HepG2 (cell line): ENCODE measurements at regions not wholly inside any gene's neighbourhood (a gene's known extent, or its start where the extent isn't known, plus 50 kb on each side); places are given as distances from the start of the nearest gene placed in this dataset.

Experiments
- ATAC-seq: fragments of 200-7000 bp; cut with Tn5 transposase; 3 replicates; pipeline ENCODE4 v1.9.1; 2020; ENCODE audit warnings: mild to moderate bottlenecking, moderate library complexity
- BruUV-seq: library from RNA; stranded (reverse); fragments of 400-500 nt; replicated peaks from 2 replicates; lab custom pipeline; 2021; lab: Mats Ljungman, UMichigan
- CTCF ChIA-PET: fragments of 300-600 bp; formaldehyde crosslinking; extraction: SDS; loops from one replicate; lab custom pipeline; 2021; ENCODE audit warnings: low total read pairs, inconsistent platforms, low intra/inter-chr PET ratio; lab: Yijun Ruan, JAX
- POLR2A ChIA-PET: fragments of 350-600 bp; sonication (Branson Sonifier 250); formaldehyde crosslinking; loops from one replicate; lab custom pipeline; 2020; ENCODE audit warnings: antibody characterized with exemption, inconsistent platforms; lab: Yijun Ruan, JAX
- DNase-seq: peaks from one replicate; pipeline ENCODE4 v3.0.0-alpha.2; 2015; ENCODE audit warnings: low spot score
- FAIRE-seq: peaks from 3 replicates; lab custom pipeline; 2011; peaks lifted over from hg19 to GRCh38; lab: Jason Lieb, UNC
- H2AFZ ChIP-seq: one replicate; pipeline ENCODE4 v1.6.1; 2011; ENCODE audit warnings: low read length, inconsistent platforms
- H3K27ac ChIP-seq: fragments of 300-600 bp; 3 replicates; pipeline ENCODE4 v1.8.0; 2011; ENCODE audit warnings: mixed run types, mild to moderate bottlenecking, mixed read lengths, low read length, inconsistent platforms; ENCODE audit not compliant: insufficient read depth; ENCODE audit errors: extremely low read length
- H3K27me3 ChIP-seq, 2 experiments: fragments of 200-600 bp in 1 of 2; 2 replicates in 1 of 2; 3 replicates in 1 of 2; pipeline versions ENCODE4 v1.6.0 to v1.8.0; 2011; ENCODE audit warnings: low read length in 2 of 2, mild to moderate bottlenecking in 2 of 2, moderate library complexity in 2 of 2, inconsistent platforms in 1 of 2; ENCODE audit not compliant: insufficient read depth in 2 of 2, control insufficient read depth in 1 of 2
- H3K36me3 ChIP-seq, 2 experiments: fragments of 200-600 bp in 1 of 2; replicated peaks in 1 of 2; 2 replicates in 1 of 2; 3 replicates in 1 of 2; pipeline versions ENCODE4 v1.5.1 to v1.8.0; 2011; ENCODE audit warnings: low read length in 2 of 2, inconsistent platforms in 1 of 2; ENCODE audit not compliant: insufficient read depth in 2 of 2, control insufficient read depth in 1 of 2
- H3K4me1 ChIP-seq: 2 replicates; pipeline ENCODE4 v1.5.1; 2012; ENCODE audit warnings: low read length, inconsistent platforms; ENCODE audit not compliant: insufficient read depth
- H3K4me2 ChIP-seq: 2 replicates; pipeline ENCODE4 v1.6.0; 2011; ENCODE audit warnings: low read depth, low read length, inconsistent platforms
- H3K4me3 ChIP-seq, 3 experiments: fragments of 200-600 bp in 1 of 3; sonication (generic), shearing (Covaris generic) in 1 of 3; replicated peaks in 1 of 3; 2 replicates each; pipeline ENCODE4 v1.5.1; 2011 to 2016; ENCODE audit warnings: low read length in 3 of 3, inconsistent platforms in 2 of 3, low read depth in 2 of 3, mild to moderate bottlenecking in 2 of 3, control low read depth in 1 of 3, mixed read lengths in 1 of 3; ENCODE audit not compliant: insufficient read depth in 1 of 3
- H3K79me2 ChIP-seq: one replicate; pipeline ENCODE4 v1.6.1; 2011; ENCODE audit warnings: low read length, inconsistent platforms; ENCODE audit not compliant: insufficient read depth
- H3K9ac ChIP-seq: 2 replicates; pipeline ENCODE4 v1.6.0; 2011; ENCODE audit warnings: mild to moderate bottlenecking, low read depth, low read length, inconsistent platforms; ENCODE audit not compliant: insufficient read depth
- H3K9me3 ChIP-seq: 2 replicates; pipeline ENCODE4 v1.5.1; 2012; ENCODE audit warnings: mild to moderate bottlenecking, low read length
- H4K20me1 ChIP-seq: 2 replicates; pipeline ENCODE4 v1.6.0; 2011; ENCODE audit warnings: inconsistent platforms, mild to moderate bottlenecking, low read length, moderate library complexity; ENCODE audit not compliant: insufficient read depth
- ATF7 ChIP-seq, 2 experiments: fragments of 450-650 bp in 1 of 2; sonication (generic) in 1 of 2; formaldehyde crosslinking in 1 of 2; IDR thresholded peaks; 2 replicates each; pipeline versions ENCODE4 v1.4.0 to v1.6.1; 2016 to 2020; ENCODE audit warnings: antibody characterized with exemption in 1 of 2, mild to moderate bottlenecking in 1 of 2, missing genetic modification reagents in 1 of 2
- BRD4 ChIP-seq: sonication (generic); formaldehyde crosslinking; IDR thresholded peaks from 2 replicates; pipeline ENCODE4 v1.4.0; 2020; ENCODE audit warnings: missing genetic modification reagents
- CREB1 ChIP-seq, 2 experiments: fragments of 450-650 bp in 1 of 2; IDR thresholded peaks; 2 replicates each; pipeline ENCODE4 v1.6.1; 2016 to 2017; ENCODE audit warnings: control low read depth in 1 of 2, mild to moderate bottlenecking in 1 of 2, missing compliant biosample characterization in 1 of 2, missing genetic modification characterization in 1 of 2
- FOXC1 ChIP-seq: sonication (generic); formaldehyde crosslinking; IDR thresholded peaks from 2 replicates; pipeline ENCODE4 v1.8.0; 2022; ENCODE audit warnings: mild to moderate bottlenecking, missing genetic modification reagents, borderline replicate concordance
- GATAD1 ChIP-seq: IDR thresholded peaks from 2 replicates; pipeline ENCODE4 v1.6.1; 2016; ENCODE audit warnings: missing genetic modification reagents, missing compliant biosample characterization
- KMT2B ChIP-seq: IDR thresholded peaks from 2 replicates; pipeline ENCODE4 v1.6.1; 2016; ENCODE audit warnings: missing genetic modification reagents, missing compliant biosample characterization
- MTF2 ChIP-seq: sonication (generic); formaldehyde crosslinking; IDR thresholded peaks from 2 replicates; pipeline ENCODE4 v1.5.0; 2020; ENCODE audit warnings: missing genetic modification reagents, borderline replicate concordance
- NFE2L1 ChIP-seq: sonication (generic); formaldehyde crosslinking; IDR thresholded peaks from 2 replicates; pipeline ENCODE4 v1.4.0; 2020; ENCODE audit warnings: missing genetic modification reagents, mild to moderate bottlenecking, borderline replicate concordance
- NFYC ChIP-seq: IDR thresholded peaks from 2 replicates; pipeline ENCODE4 v1.6.1; 2016; ENCODE audit warnings: missing genetic modification reagents, missing compliant biosample characterization
- POLR2A ChIP-seq, 2 experiments: IDR thresholded peaks; 2 replicates each; pipeline ENCODE4 v1.6.1; 2011; ENCODE audit warnings: low read depth in 2 of 2, low read length in 2 of 2, mild to moderate bottlenecking in 1 of 2, moderate library complexity in 1 of 2; ENCODE audit not compliant: insufficient read depth in 1 of 2
- SOX5 ChIP-seq: IDR thresholded peaks from 2 replicates; pipeline ENCODE4 v1.6.1; 2016; ENCODE audit warnings: borderline replicate concordance
- STAT5B ChIP-seq: sonication (generic); formaldehyde crosslinking; IDR thresholded peaks from 2 replicates; pipeline ENCODE4 v1.4.0; 2020; ENCODE audit warnings: missing genetic modification reagents
- TBL1XR1 ChIP-seq: fragments of 150-350 bp; IDR thresholded peaks from 2 replicates; pipeline ENCODE4 v1.6.1; 2014; ENCODE audit warnings: borderline replicate concordance, low read length; ENCODE audit not compliant: partially characterized antibody
- TFDP1 ChIP-seq: IDR thresholded peaks from 2 replicates; pipeline ENCODE4 v1.6.1; 2016; ENCODE audit warnings: missing compliant biosample characterization, missing genetic modification reagents, borderline replicate concordance
- USF2 ChIP-seq, 2 experiments: sonication (generic) in 1 of 2; formaldehyde crosslinking in 1 of 2; IDR thresholded peaks; 2 replicates each; pipeline versions ENCODE4 v1.5.1 to v1.6.1; 2011 to 2020; ENCODE audit warnings: borderline replicate concordance in 1 of 2, low read depth in 1 of 2, low read length in 1 of 2, mild to moderate bottlenecking in 1 of 2, missing genetic modification reagents in 1 of 2, moderate library complexity in 1 of 2
- ZFP62 ChIP-seq: sonication (generic); formaldehyde crosslinking; IDR thresholded peaks from 2 replicates; pipeline ENCODE4 v1.4.0; 2020; ENCODE audit warnings: missing genetic modification reagents
- ZNF280B ChIP-seq: sonication (generic); formaldehyde crosslinking; IDR thresholded peaks from 2 replicates; pipeline ENCODE4 v1.5.0; 2020; ENCODE audit warnings: missing genetic modification reagents, mild to moderate bottlenecking, borderline replicate concordance
- ZNF30 ChIP-seq: sonication (generic); formaldehyde crosslinking; IDR thresholded peaks from 2 replicates; pipeline ENCODE4 v1.5.0; 2020; ENCODE audit warnings: mild to moderate bottlenecking, missing genetic modification reagents
- ZNF883 ChIP-seq: sonication (generic); formaldehyde crosslinking; IDR thresholded peaks from 2 replicates; pipeline ENCODE4 v1.5.1; 2020; ENCODE audit warnings: mild to moderate bottlenecking, missing genetic modification reagents; ENCODE audit errors: not compliant biosample characterization
- ZZZ3 ChIP-seq: sonication (generic); formaldehyde crosslinking; IDR thresholded peaks from 2 replicates; pipeline ENCODE4 v1.4.0; 2020; ENCODE audit warnings: missing genetic modification reagents, mild to moderate bottlenecking, borderline replicate concordance
- WGBS: methylation state at CpG from one replicate; pipeline ENCODE4 v1.1.6; 2017; ENCODE audit warnings: low lambda C conversion rate; 5-methylcytosine and 5-hydroxymethylcytosine counted together
- in situ Hi-C: cut with HindIII; loops from 2 replicates; pipeline ENCODE4 v1.10.0; 2017; ENCODE audit warnings: low pct_unique_long_range_greater_than_20kb; ENCODE audit not compliant: extremely low pct_ligation_motif_present
- intact Hi-C: fragments of 100-400 bp; cut with micrococcal nuclease; formaldehyde crosslinking; loops from one replicate; pipeline ENCODE4 v1.10.0; 2022; ENCODE audit not compliant: unreplicated experiment

DNA sequence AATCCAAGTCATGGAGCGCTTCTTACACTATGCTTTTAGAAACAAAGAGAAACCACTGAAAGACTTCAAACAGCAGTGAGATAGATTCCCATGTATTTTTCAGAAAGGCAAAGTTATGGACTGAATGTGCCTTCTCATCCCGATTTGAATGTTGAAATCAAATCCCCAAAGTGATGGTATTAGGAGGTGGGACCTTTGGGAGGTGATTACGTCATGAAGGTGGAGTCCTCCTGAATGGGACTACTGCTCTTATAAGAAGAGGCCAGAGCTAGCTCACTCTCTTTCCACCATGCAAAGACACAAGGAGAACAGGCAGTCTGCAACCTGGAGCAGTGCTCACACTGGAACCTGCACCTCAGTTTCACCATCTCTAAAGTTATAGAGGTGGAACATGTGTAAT lies 1279.8 kb downstream of the GATA3 start:
- in situ Hi-C loops: loop anchor here (5.0 kb wide), 2 partner anchors 1703 to 1938 kb away; no protein-coding TSS in a partner anchor
- no peak overlapping the region for H3K4me3 ChIP-seq

DNA sequence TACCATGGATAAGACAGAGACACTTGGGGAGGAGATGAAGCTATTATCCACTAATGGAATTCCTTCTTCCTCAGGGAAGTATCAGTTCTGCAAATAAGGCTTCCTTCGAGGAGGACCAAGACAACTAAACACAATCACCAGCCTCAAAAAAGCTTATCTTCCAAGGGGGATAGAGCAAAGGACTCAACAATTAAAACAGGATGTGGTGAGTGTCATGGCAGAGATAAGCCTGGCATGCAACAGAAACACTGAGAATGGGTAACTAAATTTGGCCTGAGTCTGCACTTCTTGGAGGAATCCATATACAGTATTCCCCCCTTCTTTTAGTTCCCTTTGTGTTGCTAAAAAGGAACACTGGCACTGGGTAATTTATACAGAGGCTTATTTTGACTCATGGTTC lies 1285.2 kb downstream of the GATA3 start:
- intact Hi-C loops: no loop called here
- TF ChIP-seq ZNF280B (CRISPR knock-in tag): no peak
- TF ChIP-seq TFDP1 (CRISPR knock-in tag): no peak
- no peak for TF ChIP-seq FOXC1 (CRISPR knock-in tag)
- TF ChIP-seq USF2 (IDR thresholded peaks at IDR 0.05; ENCODE audit: low read depth, low read length): no peak
- TF ChIP-seq USF2 (CRISPR knock-in tag; IDR thresholded peaks at IDR 0.05; ENCODE audit: borderline replicate concordance): no peak
- no peak for TF ChIP-seq POLR2A (IDR thresholded peaks at IDR 0.05; ENCODE audit: insufficient read depth in 1 of 2, low read depth in 2 of 2, low read length in 2 of 2)
- TF ChIP-seq NFE2L1 (CRISPR knock-in tag): no peak
- no peak for TF ChIP-seq NFYC (CRISPR knock-in tag)
- no peak for TF ChIP-seq SOX5 (CRISPR knock-in tag)
- no peak for TF ChIP-seq MTF2 (CRISPR knock-in tag)
- no peak for TF ChIP-seq ZFP62 (CRISPR knock-in tag)
- no peak for TF ChIP-seq ZNF883 (CRISPR knock-in tag)
- no peak for TF ChIP-seq BRD4

More for the DNA sequence above, 1279.8 kb downstream of the GATA3 start:
- 13% methylated on average over 3 of the region's 3 CpGs for WGBS
- Histone ChIP-seq H3K4me1 (no peaks in the 10 kb centered on the region), H3K4me2 (no peak overlapping the region), H3K36me3 (no peaks in the 10 kb centered on the region), H2AFZ (no peak overlapping the region), H3K9ac (no peak overlapping the region), H3K27ac (no peak overlapping the region), H3K9me3 (no peaks in the 10 kb centered on the region), H4K20me1 (no peaks in the 10 kb centered on the region), H3K79me2 (no peaks in the 10 kb centered on the region), H3K27me3 (no peaks in the 10 kb centered on the region)
- no TSS peak for BruUV-seq
- no peak for DNase-seq
- intact Hi-C loops: no loop called here
- ATAC-seq: no peak
- POLR2A ChIA-PET: no interaction called here
- CTCF ChIA-PET: no interaction called here
- TF ChIP-seq ATF7 (IDR thresholded peaks at IDR 0.05) (peak; percentile 85), ATF7 (CRISPR knock-in tag; IDR thresholded peaks at IDR 0.05) (no peak), KMT2B (CRISPR knock-in tag) (no peak), ZZZ3 (CRISPR knock-in tag) (no peak), CREB1 (IDR thresholded peaks at IDR 0.05) (peak; percentile 67), CREB1 (CRISPR knock-in tag; IDR thresholded peaks at IDR 0.05) (no peak), STAT5B (no peak), GATAD1 (CRISPR knock-in tag) (no peak), TBL1XR1 (no peak), ZNF30 (no peak)
- no peak for FAIRE-seq

More for the DNA sequence above, 1285.2 kb downstream of the GATA3 start:
- H4K20me1 ChIP-seq: no peaks in the 10 kb centered on the region
- BruUV-seq: no TSS peak
- 0% methylated on average over 1 of the region's 1 CpG for WGBS
- no peak overlapping the region for H3K4me3 ChIP-seq
- CTCF ChIA-PET: no interaction called here
- FAIRE-seq: no peak
- no peak overlapping the region for H3K27ac ChIP-seq
- no peak for DNase-seq
- in situ Hi-C loops: no loop called here
- H3K27me3 ChIP-seq: no peaks in the 10 kb centered on the region; a peak in 1 of 5 replicates
- H3K9me3 ChIP-seq: no peaks in the 10 kb centered on the region
- H2AFZ ChIP-seq: no peak overlapping the region
- ATAC-seq: no peak
- H3K4me2 ChIP-seq: no peak overlapping the region
- H3K9ac ChIP-seq: no peak overlapping the region
- POLR2A ChIA-PET: no interaction called here
- no peaks in the 10 kb centered on the region for H3K79me2 ChIP-seq
- H3K36me3 ChIP-seq: no peaks in the 10 kb centered on the region
- no peaks in the 10 kb centered on the region for H3K4me1 ChIP-seq
